Skeletal muscle cell (primary cell): ENCODE measurements at regions not wholly inside any gene's neighbourhood (a gene's known extent, or its start where the extent isn't known, plus 50 kb on each side); places are given as distances from the start of the nearest gene placed in this dataset.
"Not testable (repeated sequence)": the region's sequence is repeated elsewhere in the genome, so short reads cannot be mapped to it uniquely, and the experiment has no call there.

Source experiments
- DNase-seq: peaks from one replicate; pipeline ENCODE4 v3.0.0-alpha.2; 2010; ENCODE audit warnings: low read depth
- H3K4me3 ChIP-seq: 2 replicates; pipeline ENCODE4 v1.5.1; 2011; ENCODE audit warnings: low read depth, mild to moderate bottlenecking, control low read depth, low read length, moderate library complexity

GRCh38 chr3:65181391-65181871, 493.6 kb upstream of the ADAMTS9 start:
- DNase-seq: peak; percentile 57
- no peak overlapping the region for H3K4me3 ChIP-seq

GRCh38 chr3:65178703-65179102, 490.9 kb upstream of the ADAMTS9 start:
- DNase-seq: no peak
- no peak overlapping the region for H3K4me3 ChIP-seq

- no peak overlapping the region for H3K4me3 ChIP-seq
- no peak for DNase-seq
Measured at GRCh38 chr3:65177960-65178376, 490.2 kb upstream of the ADAMTS9 start.

- no peak overlapping the region for H3K4me3 ChIP-seq
- no peak for DNase-seq
Measured at GRCh38 chr3:65174713-65175112, 486.9 kb upstream of the ADAMTS9 start.

- no peak for DNase-seq
Measured at GRCh38 chr3:65173841-65174240, 486.0 kb upstream of the ADAMTS9 start.

GRCh38 chr3:65172209-65172608, 484.4 kb upstream of the ADAMTS9 start:
- H3K4me3 ChIP-seq: no peak overlapping the region
- no peak for DNase-seq

More at GRCh38 chr3:65173841-65174240, 486.0 kb upstream of the ADAMTS9 start:
- no peak overlapping the region for H3K4me3 ChIP-seq

GRCh38 chr3:65170390-65171042, 482.7 kb upstream of the ADAMTS9 start:
- no peak overlapping the region for H3K4me3 ChIP-seq
- DNase-seq: peak; percentile 93

GRCh38 chr3:65169961-65170360, 482.2 kb upstream of the ADAMTS9 start:
- H3K4me3 ChIP-seq: no peak overlapping the region
- no peak for DNase-seq

- H3K4me3 ChIP-seq: no peak overlapping the region
- DNase-seq: no peak
Measured at GRCh38 chr3:65168547-65168946, 480.7 kb upstream of the ADAMTS9 start.

GRCh38 chr3:65166531-65166930, 478.7 kb upstream of the ADAMTS9 start:
- DNase-seq: no peak
- no peak overlapping the region for H3K4me3 ChIP-seq

GRCh38 chr3:65158023-65158422, 470.2 kb upstream of the ADAMTS9 start:
- DNase-seq: no peak
- no peak overlapping the region for H3K4me3 ChIP-seq

- H3K4me3 ChIP-seq: no peak overlapping the region
- no peak for DNase-seq
Measured at GRCh38 chr3:65153850-65154512, 466.2 kb upstream of the ADAMTS9 start.

GRCh38 chr3:65151666-65152065, 463.9 kb upstream of the ADAMTS9 start:
- H3K4me3 ChIP-seq: no peak overlapping the region
- no peak for DNase-seq

GRCh38 chr3:65149877-65150276, 462.1 kb upstream of the ADAMTS9 start:
- DNase-seq: no peak
- no peak overlapping the region for H3K4me3 ChIP-seq

GRCh38 chr3:65148687-65149086, 460.9 kb upstream of the ADAMTS9 start:
- H3K4me3 ChIP-seq: no peak overlapping the region
- DNase-seq: no peak

GRCh38 chr3:65146179-65146578, 458.4 kb upstream of the ADAMTS9 start:
- no peak overlapping the region for H3K4me3 ChIP-seq
- no peak for DNase-seq

- DNase-seq: no peak
- no peak overlapping the region for H3K4me3 ChIP-seq
Measured at GRCh38 chr3:65145680-65146079, 457.9 kb upstream of the ADAMTS9 start.

GRCh38 chr3:65144791-65145351, 457.1 kb upstream of the ADAMTS9 start:
- H3K4me3 ChIP-seq: no peak overlapping the region
- DNase-seq: no peak

GRCh38 chr3:65142456-65142855, 454.7 kb upstream of the ADAMTS9 start:
- no peak for DNase-seq
- H3K4me3 ChIP-seq: no peak overlapping the region

GRCh38 chr3:65138556-65138955, 450.8 kb upstream of the ADAMTS9 start:
- no peak for DNase-seq

GRCh38 chr3:65133752-65134151, 446.0 kb upstream of the ADAMTS9 start:
- not testable (repeated sequence) for DNase-seq, H3K4me3 ChIP-seq

More at GRCh38 chr3:65138556-65138955, 450.8 kb upstream of the ADAMTS9 start:
- H3K4me3 ChIP-seq: no peak overlapping the region
